NCI-H146 treated with DMSO at 0.1 percent for 48 hours (cell line): ENCODE measurements at regions not wholly inside any gene's neighbourhood (a gene's known extent, or its start where the extent isn't known, plus 50 kb on each side); places are given as distances from the start of the nearest gene placed in this dataset.

Experiments
- DNase-seq: peaks from one replicate; lab custom pipeline; 2025; ENCODE audit not compliant: unreplicated experiment; lab: John Stamatoyannopoulos, UW

- DNase-seq, result no peak
Measured at GRCh38 chr13:58165617-58166016, 534.1 kb downstream of the PCDH17 start.

GRCh38 chr13:58181111-58181510 lies 549.6 kb downstream of the PCDH17 start:
- no peak for DNase-seq

- DNase-seq, result no peak
Measured at GRCh38 chr13:58187881-58188280, 556.3 kb downstream of the PCDH17 start.

GRCh38 chr13:58190577-58190976 lies 559.0 kb downstream of the PCDH17 start:
- no peak for DNase-seq

- DNase-seq, result no peak
Measured at GRCh38 chr13:58191754-58192153, 560.2 kb downstream of the PCDH17 start.

- DNase-seq, result no peak
Measured at GRCh38 chr13:58202099-58202498, 570.6 kb downstream of the PCDH17 start.

- DNase-seq, result no peak
Measured at GRCh38 chr13:58207501-58207900, 576.0 kb downstream of the PCDH17 start.

- no peak for DNase-seq
Measured at GRCh38 chr13:58235454-58235853, 603.9 kb downstream of the PCDH17 start.

- no peak for DNase-seq
Measured at GRCh38 chr13:58238972-58239773, 607.6 kb downstream of the PCDH17 start.

- no peak for DNase-seq
Measured at GRCh38 chr13:58239774-58240268, 608.3 kb downstream of the PCDH17 start.

- DNase-seq, result no peak
Measured at GRCh38 chr13:58247080-58247479, 615.5 kb downstream of the PCDH17 start.

- DNase-seq, result no peak
Measured at GRCh38 chr13:58254943-58255342, 623.4 kb downstream of the PCDH17 start.

- DNase-seq, result no peak
Measured at GRCh38 chr13:58266271-58266670, 634.7 kb downstream of the PCDH17 start.

- DNase-seq, result no peak
Measured at GRCh38 chr13:58298556-58299135, 667.1 kb downstream of the PCDH17 start.

- DNase-seq, result no peak
Measured at GRCh38 chr13:58300224-58300623, 668.7 kb downstream of the PCDH17 start.

- DNase-seq, result no peak
Measured at GRCh38 chr13:58300974-58301681, 669.6 kb downstream of the PCDH17 start.

- DNase-seq, result no peak
Measured at GRCh38 chr13:58302349-58302748, 670.8 kb downstream of the PCDH17 start.

GRCh38 chr13:58306062-58306461 lies 674.5 kb downstream of the PCDH17 start:
- no peak for DNase-seq

GRCh38 chr13:58313219-58313618 lies 681.7 kb downstream of the PCDH17 start:
- no peak for DNase-seq

- DNase-seq, result no peak
Measured at GRCh38 chr13:58318495-58319167, 687.1 kb downstream of the PCDH17 start.

GRCh38 chr13:58324161-58324560 lies 692.6 kb downstream of the PCDH17 start:
- DNase-seq, result no peak
